Spleen (tissue), 11 donors: ENCODE measurements at regions not wholly inside any gene's neighbourhood (a gene's known extent, or its start where the extent isn't known, plus 50 kb on each side); places are given as distances from the start of the nearest gene placed in this dataset.

ENCODE experiments used
- DNase-seq: peaks from one replicate; pipeline ENCODE4 v3.0.0-alpha.2; 2020
- H3K27ac ChIP-seq, 8 donors: fragments of 200-600 bp; sonication (generic) in 7 of 8; 1 replicate in 4 of 8; 2 replicates in 4 of 8; pipeline versions ENCODE4 v1.5.0 to v1.8.0; 2016 to 2021; ENCODE audit warnings: inconsistent platforms in 4 of 8, mild to moderate bottlenecking in 4 of 8, moderate library complexity in 1 of 8
- H3K27me3 ChIP-seq, 7 donors: fragments of 200-600 bp; sonication (generic) in 6 of 7; replicated peaks in 1 of 7; 1 replicate in 4 of 7; 2 replicates in 3 of 7; pipeline versions ENCODE4 v1.5.0 to v1.8.0; 2016 to 2021; ENCODE audit warnings: inconsistent platforms in 3 of 7, mild to moderate bottlenecking in 1 of 7
- H3K36me3 ChIP-seq, 6 donors: fragments of 200-600 bp; sonication (generic) in 5 of 6; 1 replicate in 4 of 6; 2 replicates in 2 of 6; pipeline versions ENCODE4 v1.5.0 to v1.8.0; 2016 to 2021; ENCODE audit warnings: inconsistent platforms in 2 of 6
- H3K4me1 ChIP-seq, 6 donors: fragments of 200-600 bp; sonication (generic) in 5 of 6; 1 replicate in 3 of 6; 2 replicates in 3 of 6; pipeline versions ENCODE4 v1.5.0 to v1.8.0; 2016 to 2021; ENCODE audit warnings: inconsistent platforms in 3 of 6
- H3K4me3 ChIP-seq, 8 donors: fragments of 200-600 bp; sonication (generic) in 7 of 8; 1 replicate in 4 of 8; 2 replicates in 4 of 8; pipeline versions ENCODE4 v1.5.0 to v1.8.0; 2016 to 2021; ENCODE audit warnings: inconsistent platforms in 4 of 8, mild to moderate bottlenecking in 4 of 8, moderate library complexity in 2 of 8
- H3K9me3 ChIP-seq, 8 donors: fragments of 200-600 bp; sonication (generic) in 7 of 8; 1 replicate in 4 of 8; 2 replicates in 4 of 8; pipeline versions ENCODE4 v1.5.0 to v1.8.0; 2016 to 2021; ENCODE audit warnings: inconsistent platforms in 4 of 8
- POLR2A ChIP-seq, 3 donors: fragments of 450-650 bp; IDR thresholded peaks; one replicate each; pipeline ENCODE4 v1.5.1; 2017; ENCODE audit warnings: antibody characterized with exemption in 3 of 3, mild to moderate bottlenecking in 1 of 3
- POLR2AphosphoS5 ChIP-seq, 3 donors: sonication (generic); formaldehyde crosslinking; IDR thresholded peaks; one replicate each; pipeline ENCODE4 v1.5.1; 2017; ENCODE audit warnings: antibody characterized with exemption in 3 of 3
- WGBS, 5 donors: extraction: QIAGEN DNeasy Blood & Tissue Kit in 3 of 5; methylation state at CpG; one replicate each; pipeline versions ENCODE4 v1.1.5 to v1.1.7; 2013 to 2018; 5-methylcytosine and 5-hydroxymethylcytosine counted together
- intact Hi-C: fragments of 100-400 bp; cut with DNase I; formaldehyde crosslinking; loops from one replicate; pipeline ENCODE4 v1.15.0; 2023; ENCODE audit warnings: low total_unique reads
- TF ChIP-seq, protein P1 (sequence below), 11 experiments: fragments of 200-600 bp in 7 of 11; fragments of 450-650 bp in 4 of 11; sonication (generic) in 4 of 11; IDR thresholded peaks in 8 of 11; conservative IDR thresholded peaks in 3 of 11; 1 replicate in 7 of 11; 2 replicates in 4 of 11; pipeline versions ENCODE4 v1.4.0 to v1.8.0; 2016 to 2021; ENCODE audit warnings: antibody characterized with exemption in 11 of 11, inconsistent platforms in 4 of 11, mild to moderate bottlenecking in 1 of 11
- donor health status: healthy with polysubstance abuse.
- donor health status: DM: no; HTN: no; CAD: no; lungs with moderate emphysema.
- donor health status: DM: no; HTN: no; CAD: no.
- donor health status: Bipolar disorder and iron deficiency.
- donor health status: healthy.
- donor health status: DM: no; HTN: no; CAD: no.
- donor health status: DM: yes; HTN: yes; CAD: no.

DNA sequence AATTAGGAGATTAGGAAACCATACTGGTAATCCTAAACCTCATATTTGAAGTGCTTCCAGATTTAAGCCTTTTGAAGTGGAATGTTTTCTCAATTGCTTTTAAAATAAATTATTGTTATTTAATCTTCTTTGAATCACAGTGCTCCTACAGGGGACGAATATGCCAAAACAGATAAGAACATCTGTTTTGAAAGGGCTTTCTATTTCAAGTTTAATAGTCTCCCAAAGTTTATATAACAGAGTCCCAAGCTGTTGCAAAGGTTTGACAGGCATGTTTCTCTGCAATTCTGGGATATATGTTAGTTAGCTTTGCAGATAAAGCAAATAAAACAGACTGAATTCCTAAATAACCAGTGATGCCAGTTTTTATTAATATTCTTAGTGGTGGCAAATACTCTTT, 803.7 kb downstream of the TLE4 start:
- 31 to 65% (median 49%) methylated on average over 1 of the region's 1 CpG for WGBS, 5 donors
- intact Hi-C loops: no loop called here

DNA sequence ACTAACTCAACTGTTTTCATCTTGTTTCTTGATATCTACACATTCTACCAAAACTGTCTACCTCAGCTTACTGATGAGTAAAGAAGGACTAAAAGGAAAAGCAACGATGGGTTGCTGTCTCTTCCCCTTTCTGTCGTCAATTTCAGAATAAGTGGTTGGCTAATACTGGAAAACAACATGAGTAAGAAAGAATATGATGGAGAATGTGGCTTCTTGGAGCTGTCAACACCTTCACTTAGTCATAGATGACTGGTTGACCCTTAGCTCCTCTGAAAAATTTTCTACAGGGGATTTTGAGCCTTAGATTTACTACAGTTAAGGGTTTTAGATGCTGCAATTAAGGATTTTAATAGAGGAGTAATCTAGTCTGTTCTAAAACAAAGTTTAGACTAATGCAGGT, 797.9 kb downstream of the TLE4 start:
- Histone ChIP-seq H3K27me3 (no peaks in the 10 kb centered on the region), H3K36me3 (no peaks in the 10 kb centered on the region), H3K27ac (no peak overlapping the region), H3K4me3 (no peak overlapping the region), H3K4me1 (no peaks in the 10 kb centered on the region), H3K9me3 (peaks cover 0 to 16% (median 11%) of the 10 kb centered on the region in 8 donors)
- TF ChIP-seq POLR2A (IDR thresholded peaks at IDR 0.05): no peak
- TF ChIP-seq, protein P1, sequence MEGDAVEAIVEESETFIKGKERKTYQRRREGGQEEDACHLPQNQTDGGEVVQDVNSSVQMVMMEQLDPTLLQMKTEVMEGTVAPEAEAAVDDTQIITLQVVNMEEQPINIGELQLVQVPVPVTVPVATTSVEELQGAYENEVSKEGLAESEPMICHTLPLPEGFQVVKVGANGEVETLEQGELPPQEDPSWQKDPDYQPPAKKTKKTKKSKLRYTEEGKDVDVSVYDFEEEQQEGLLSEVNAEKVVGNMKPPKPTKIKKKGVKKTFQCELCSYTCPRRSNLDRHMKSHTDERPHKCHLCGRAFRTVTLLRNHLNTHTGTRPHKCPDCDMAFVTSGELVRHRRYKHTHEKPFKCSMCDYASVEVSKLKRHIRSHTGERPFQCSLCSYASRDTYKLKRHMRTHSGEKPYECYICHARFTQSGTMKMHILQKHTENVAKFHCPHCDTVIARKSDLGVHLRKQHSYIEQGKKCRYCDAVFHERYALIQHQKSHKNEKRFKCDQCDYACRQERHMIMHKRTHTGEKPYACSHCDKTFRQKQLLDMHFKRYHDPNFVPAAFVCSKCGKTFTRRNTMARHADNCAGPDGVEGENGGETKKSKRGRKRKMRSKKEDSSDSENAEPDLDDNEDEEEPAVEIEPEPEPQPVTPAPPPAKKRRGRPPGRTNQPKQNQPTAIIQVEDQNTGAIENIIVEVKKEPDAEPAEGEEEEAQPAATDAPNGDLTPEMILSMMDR (IDR thresholded peaks at IDR 0.05 in 8 of 11, conservative IDR thresholded peaks at IDR 0.05 in 3 of 11): no peak
- no peak for TF ChIP-seq POLR2AphosphoS5 (IDR thresholded peaks at IDR 0.05)
- intact Hi-C loops: no loop called here
- no peak for DNase-seq
- 60 to 77% (median 63%) methylated on average over 2 of the region's 2 CpGs for WGBS, 5 donors

More for the DNA sequence above, 803.7 kb downstream of the TLE4 start:
- no peak for DNase-seq
- Histone ChIP-seq H3K4me1 (peaks cover 0 to 4% (median 0%) of the 10 kb centered on the region in 6 donors), H3K4me3 (no peak overlapping the region), H3K36me3 (no peaks in the 10 kb centered on the region), H3K27me3 (no peaks in the 10 kb centered on the region), H3K9me3 (no peaks in the 10 kb centered on the region), H3K27ac (no peak overlapping the region)
- TF ChIP-seq POLR2A (IDR thresholded peaks at IDR 0.05) (no peak), POLR2AphosphoS5 (IDR thresholded peaks at IDR 0.05) (no peak)
- TF ChIP-seq, protein P1 (IDR thresholded peaks at IDR 0.05 in 8 of 11, conservative IDR thresholded peaks at IDR 0.05 in 3 of 11): no peak

DNA sequence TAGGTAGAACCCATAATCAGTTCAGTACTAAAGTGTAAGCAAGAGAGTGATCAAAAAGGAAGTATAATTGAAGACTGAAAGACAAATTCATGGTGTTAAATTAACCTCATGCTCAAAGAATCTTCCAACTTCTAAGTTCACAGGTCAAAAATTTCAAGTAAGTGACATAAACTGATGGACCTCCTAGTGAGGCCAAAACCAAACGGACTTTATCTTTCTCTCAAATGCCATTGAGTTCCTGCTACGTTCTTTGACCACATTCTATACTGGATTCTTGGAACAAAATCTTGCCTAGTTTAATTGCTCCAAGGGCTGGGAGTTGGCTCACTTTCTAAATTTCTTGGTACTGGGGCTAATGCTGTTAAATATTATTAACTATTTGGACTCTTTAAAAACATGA, 794.9 kb downstream of the TLE4 start:
- Histone ChIP-seq H3K4me3 (no peak overlapping the region), H3K27me3 (no peaks in the 10 kb centered on the region), H3K4me1 (no peaks in the 10 kb centered on the region), H3K36me3 (no peaks in the 10 kb centered on the region), H3K9me3 (peaks cover 0 to 21% (median 12%) of the 10 kb centered on the region in 8 donors), H3K27ac (no peak overlapping the region)
- WGBS, 5 donors: 2 to 74% (median 47%) methylated on average over 2 of the region's 2 CpGs
- no peak for DNase-seq
- TF ChIP-seq POLR2AphosphoS5 (IDR thresholded peaks at IDR 0.05): no peak
- TF ChIP-seq, protein P1 (IDR thresholded peaks at IDR 0.05 in 8 of 11, conservative IDR thresholded peaks at IDR 0.05 in 3 of 11): no peak
- no peak for TF ChIP-seq POLR2A (IDR thresholded peaks at IDR 0.05)
- intact Hi-C loops: no loop called here

DNA sequence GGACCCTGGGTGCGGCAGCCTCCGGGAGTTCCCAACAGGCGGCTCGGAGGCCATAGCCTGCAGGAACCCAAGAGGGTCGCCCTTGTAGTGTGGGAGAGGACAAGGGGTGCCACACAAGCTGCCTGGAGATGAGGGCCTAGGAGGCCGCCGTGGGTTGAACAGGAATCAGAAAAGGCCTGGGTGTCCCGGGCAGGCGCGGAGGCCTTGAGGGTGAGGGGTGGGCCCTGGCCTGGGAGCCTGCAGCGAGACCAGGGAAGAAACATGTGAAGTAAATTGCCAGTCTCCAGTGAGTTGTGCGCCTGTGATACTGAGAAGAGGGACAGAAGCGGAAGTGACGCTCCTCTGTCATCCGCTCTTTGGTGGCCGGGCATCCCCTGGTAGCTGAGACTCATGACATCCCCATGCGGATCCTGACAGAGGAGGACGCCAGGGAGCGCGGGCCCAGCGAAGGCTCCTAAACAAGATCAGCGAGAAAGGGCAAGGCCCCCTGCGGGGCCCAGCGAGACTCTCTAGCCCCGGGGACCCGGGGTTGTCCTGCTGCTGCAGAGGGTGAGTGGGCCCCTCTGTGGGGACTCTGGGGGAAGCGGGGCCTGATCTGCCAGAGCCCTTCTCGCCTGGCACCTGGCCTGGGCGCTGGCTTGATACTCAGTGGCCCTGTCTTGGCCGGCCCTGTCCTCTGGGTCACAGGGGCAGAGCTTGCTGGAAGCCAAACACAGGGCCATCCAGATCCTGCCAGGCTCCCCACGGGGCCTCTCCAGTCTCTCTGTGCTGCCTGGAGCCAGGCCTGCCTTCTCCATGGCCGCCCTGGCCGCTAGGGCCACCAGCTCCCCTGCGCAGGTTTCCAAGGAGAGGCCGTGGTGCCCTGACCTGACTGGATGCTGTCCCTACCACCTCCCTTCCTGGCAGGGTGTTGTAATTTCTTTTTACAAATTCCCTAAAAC, 788.4 kb downstream of the TLE4 start:
- DNase-seq: no peak
- Histone ChIP-seq H3K27me3 (no peaks in the 10 kb centered on the region), H3K36me3 (no peaks in the 10 kb centered on the region), H3K4me1 (no peaks in the 10 kb centered on the region), H3K4me3 (no peak overlapping the region), H3K27ac (no peak overlapping the region), H3K9me3 (peaks cover 0 to 28% (median 9%) of the 10 kb centered on the region in 8 donors)
- intact Hi-C loops: no loop called here
- WGBS, 5 donors: 90 to 97% (median 94%) methylated on average over 34 to 35 of the region's 35 CpGs
- TF ChIP-seq POLR2AphosphoS5 (IDR thresholded peaks at IDR 0.05) (no peak), POLR2A (IDR thresholded peaks at IDR 0.05) (no peak)
- TF ChIP-seq, protein P1 (IDR thresholded peaks at IDR 0.05 in 8 of 11, conservative IDR thresholded peaks at IDR 0.05 in 3 of 11): no peak
